DOHH2 (cell line): ENCODE measurements at regions not wholly inside any gene's neighbourhood (a gene's known extent, or its start where the extent isn't known, plus 50 kb on each side); places are given as distances from the start of the nearest gene placed in this dataset.

ENCODE experiments used
- CTCF ChIP-seq: fragments of 200-600 bp; sonication (generic); IDR thresholded peaks from one replicate; pipeline ENCODE4 v1.5.1; 2014; ENCODE audit warnings: antibody characterized with exemption, mild to moderate bottlenecking, low read depth, low read length; ENCODE audit not compliant: poor library complexity, severe bottlenecking
- EZH2phosphoT487 ChIP-seq: fragments of 200-600 bp; sonication (generic); IDR thresholded peaks from 2 replicates; pipeline ENCODE4 v1.6.1; 2017; ENCODE audit warnings: borderline replicate concordance, mild to moderate bottlenecking, antibody characterized with exemption, low read length, moderate library complexity, mixed read lengths

- TF ChIP-seq CTCF = no peak
- no peak for TF ChIP-seq EZH2phosphoT487
These were observed 320.2 kb downstream of the DLEU7 start for GRCh38 chr13:50523307-50523706.
